Mesothelial cell of epicardium (in vitro differentiated cells): ENCODE measurements at regions not wholly inside any gene's neighbourhood (a gene's known extent, or its start where the extent isn't known, plus 50 kb on each side); places are given as distances from the start of the nearest gene placed in this dataset.

ENCODE experiments used
- DNase-seq, 2 experiments: peaks; one replicate each; pipeline ENCODE4 v3.0.0; 2021; ENCODE audit warnings: low spot score in 2 of 2; ENCODE audit not compliant: unreplicated experiment in 2 of 2
- H3K27ac Mint-ChIP-seq: 2 replicates; pipeline ENCODE4 v1.8.0; 2021; ENCODE audit warnings: mixed read lengths
- H3K27me3 Mint-ChIP-seq: 2 replicates; pipeline ENCODE4 v1.8.0; 2021; ENCODE audit warnings: low read depth, mixed read lengths
- H3K36me3 Mint-ChIP-seq: 2 replicates; pipeline ENCODE4 v1.8.0; 2021; ENCODE audit warnings: mixed read lengths
- H3K4me1 Mint-ChIP-seq: 2 replicates; pipeline ENCODE4 v1.8.0; 2021; ENCODE audit warnings: mixed read lengths
- H3K4me3 Mint-ChIP-seq: 2 replicates; pipeline ENCODE4 v1.8.0; 2021; ENCODE audit warnings: mild to moderate bottlenecking, moderate library complexity, mixed read lengths
- H3K9me3 Mint-ChIP-seq: 2 replicates; pipeline ENCODE4 v1.8.0; 2021; ENCODE audit warnings: mixed read lengths
- TF ChIP-seq, protein P1 (sequence below): fragments of 200-600 bp; sonication (generic); IDR thresholded peaks from one replicate; pipeline ENCODE4 v1.5.0; 2021; ENCODE audit warnings: antibody characterized with exemption; ENCODE audit not compliant: unreplicated experiment

DNA sequence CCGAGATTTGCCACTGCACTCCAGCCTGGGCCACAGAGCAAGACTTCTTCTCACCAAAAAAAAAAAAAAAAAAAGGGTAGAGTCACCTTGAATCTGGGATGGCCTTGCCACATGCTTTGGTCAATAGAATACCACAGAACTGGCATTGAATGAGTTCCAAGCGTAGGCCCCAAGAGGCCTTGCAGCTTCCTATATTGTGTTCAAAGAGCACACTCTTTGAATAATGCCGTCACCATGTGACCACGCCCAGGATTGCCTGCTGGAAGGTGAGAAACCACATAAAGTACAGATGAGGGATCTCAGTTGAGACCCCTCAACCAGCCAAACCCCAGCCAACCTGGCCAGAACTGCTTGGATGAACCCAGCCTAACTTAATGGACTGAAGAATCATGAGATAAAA lies 239.2 kb upstream of the AMIGO2 start:
- peaks cover 7% of the 10 kb centered on the region for H3K4me1 Mint-ChIP-seq
- H3K36me3 Mint-ChIP-seq: no peaks in the 10 kb centered on the region
- peaks cover 12% of the 10 kb centered on the region for H3K9me3 Mint-ChIP-seq
- no peaks in the 10 kb centered on the region for H3K27me3 Mint-ChIP-seq
- TF ChIP-seq, protein P1, sequence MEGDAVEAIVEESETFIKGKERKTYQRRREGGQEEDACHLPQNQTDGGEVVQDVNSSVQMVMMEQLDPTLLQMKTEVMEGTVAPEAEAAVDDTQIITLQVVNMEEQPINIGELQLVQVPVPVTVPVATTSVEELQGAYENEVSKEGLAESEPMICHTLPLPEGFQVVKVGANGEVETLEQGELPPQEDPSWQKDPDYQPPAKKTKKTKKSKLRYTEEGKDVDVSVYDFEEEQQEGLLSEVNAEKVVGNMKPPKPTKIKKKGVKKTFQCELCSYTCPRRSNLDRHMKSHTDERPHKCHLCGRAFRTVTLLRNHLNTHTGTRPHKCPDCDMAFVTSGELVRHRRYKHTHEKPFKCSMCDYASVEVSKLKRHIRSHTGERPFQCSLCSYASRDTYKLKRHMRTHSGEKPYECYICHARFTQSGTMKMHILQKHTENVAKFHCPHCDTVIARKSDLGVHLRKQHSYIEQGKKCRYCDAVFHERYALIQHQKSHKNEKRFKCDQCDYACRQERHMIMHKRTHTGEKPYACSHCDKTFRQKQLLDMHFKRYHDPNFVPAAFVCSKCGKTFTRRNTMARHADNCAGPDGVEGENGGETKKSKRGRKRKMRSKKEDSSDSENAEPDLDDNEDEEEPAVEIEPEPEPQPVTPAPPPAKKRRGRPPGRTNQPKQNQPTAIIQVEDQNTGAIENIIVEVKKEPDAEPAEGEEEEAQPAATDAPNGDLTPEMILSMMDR: no peak
- DNase-seq: no peak
- H3K4me3 Mint-ChIP-seq: no peak overlapping the region
- H3K27ac Mint-ChIP-seq: no peak overlapping the region

DNA sequence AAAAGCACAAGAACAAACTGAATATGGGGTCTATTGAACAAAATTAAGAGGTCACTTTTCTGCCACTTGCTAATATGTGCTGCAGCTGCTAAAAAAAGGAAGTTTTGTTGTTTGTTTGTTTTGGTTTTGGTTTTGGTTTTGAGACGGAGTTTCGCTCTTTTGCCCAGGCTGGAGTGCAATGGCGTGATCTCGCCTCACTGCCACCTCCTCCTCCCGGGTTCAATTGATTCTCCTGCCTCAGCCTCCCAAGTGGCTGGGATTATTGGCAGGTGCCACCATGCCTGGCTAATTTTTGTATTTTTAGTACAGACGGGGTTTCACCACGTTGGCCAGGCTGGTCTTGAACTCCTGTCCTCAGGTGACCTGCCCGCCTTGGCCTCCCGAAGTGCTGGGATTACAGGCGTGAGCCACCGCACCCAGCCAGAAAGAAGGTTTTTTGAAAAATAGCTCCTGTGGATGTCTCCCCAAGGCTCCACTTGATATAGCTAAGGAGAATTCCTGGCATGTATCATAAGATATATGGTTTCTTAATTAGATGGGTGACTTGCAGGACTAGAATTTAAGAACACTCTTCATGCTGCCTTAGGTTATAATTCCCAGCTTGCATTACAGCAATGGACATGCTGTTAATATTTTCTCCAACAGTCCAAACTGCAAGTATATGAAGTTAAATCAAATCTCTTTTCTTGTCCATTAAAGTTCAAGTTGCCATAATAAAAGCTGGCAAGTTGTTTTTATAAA lies 237.6 kb upstream of the AMIGO2 start:
- Mint-ChIP-seq H3K4me1 (peaks cover 7% of the 10 kb centered on the region), H3K36me3 (no peaks in the 10 kb centered on the region), H3K9me3 (peaks cover 11% of the 10 kb centered on the region), H3K27ac (peak overlapping the region; percentile 69), H3K4me3 (no peak overlapping the region), H3K27me3 (no peaks in the 10 kb centered on the region)
- no peak for DNase-seq
- TF ChIP-seq, protein P1: no peak

DNA sequence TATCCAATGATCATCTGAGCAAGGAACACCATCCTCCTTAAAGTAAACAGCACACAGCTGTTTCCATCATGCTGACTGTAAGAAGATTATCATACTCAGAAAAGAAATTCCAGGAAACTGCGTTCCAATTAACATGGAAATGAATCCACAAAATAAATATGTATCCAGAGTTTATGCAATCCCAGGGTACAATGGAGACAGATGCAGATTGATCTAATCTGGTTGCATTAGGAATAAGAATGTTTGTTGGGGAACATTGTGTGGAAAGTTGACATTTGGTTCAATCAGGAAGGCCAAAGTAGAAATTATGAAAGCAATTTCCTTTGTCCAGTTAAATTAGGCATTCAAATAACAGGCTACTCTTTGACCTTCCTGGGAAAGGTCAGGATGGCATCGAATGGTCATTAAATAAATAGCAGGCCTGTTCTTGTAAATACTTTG lies 236.9 kb upstream of the AMIGO2 start:
- Mint-ChIP-seq H3K36me3 (no peaks in the 10 kb centered on the region), H3K4me3 (no peak overlapping the region), H3K9me3 (peaks cover 8% of the 10 kb centered on the region), H3K4me1 (peaks cover 7% of the 10 kb centered on the region), H3K27ac (no peak overlapping the region), H3K27me3 (no peaks in the 10 kb centered on the region)
- DNase-seq: no peak
- TF ChIP-seq, protein P1: no peak

DNA sequence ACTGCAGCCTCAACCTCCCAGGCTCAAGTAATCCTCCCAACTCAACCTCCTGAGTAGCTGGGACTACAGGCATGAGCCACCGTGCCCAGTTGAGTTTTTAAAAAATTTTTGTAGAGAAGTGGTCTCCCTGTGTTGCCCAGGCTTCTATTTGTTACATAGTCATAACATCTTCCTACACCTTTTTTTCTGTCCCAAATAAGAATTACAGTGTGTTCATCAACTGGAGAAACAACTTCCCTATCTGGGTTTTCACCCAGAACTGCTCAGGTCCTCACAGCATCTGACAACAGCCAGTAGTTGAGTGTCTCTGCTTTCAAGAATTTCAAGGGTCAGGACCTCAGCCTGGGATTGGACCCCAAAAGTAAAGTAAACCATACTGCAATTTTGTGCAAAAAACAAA lies 235.2 kb upstream of the AMIGO2 start:
- H3K4me1 Mint-ChIP-seq: peaks cover 7% of the 10 kb centered on the region
- H3K27me3 Mint-ChIP-seq: no peaks in the 10 kb centered on the region
- H3K36me3 Mint-ChIP-seq: no peaks in the 10 kb centered on the region
- H3K27ac Mint-ChIP-seq: no peak overlapping the region
- TF ChIP-seq, protein P1: no peak
- H3K4me3 Mint-ChIP-seq: no peak overlapping the region
- DNase-seq: no peak
- H3K9me3 Mint-ChIP-seq: peaks cover 12% of the 10 kb centered on the region

DNA sequence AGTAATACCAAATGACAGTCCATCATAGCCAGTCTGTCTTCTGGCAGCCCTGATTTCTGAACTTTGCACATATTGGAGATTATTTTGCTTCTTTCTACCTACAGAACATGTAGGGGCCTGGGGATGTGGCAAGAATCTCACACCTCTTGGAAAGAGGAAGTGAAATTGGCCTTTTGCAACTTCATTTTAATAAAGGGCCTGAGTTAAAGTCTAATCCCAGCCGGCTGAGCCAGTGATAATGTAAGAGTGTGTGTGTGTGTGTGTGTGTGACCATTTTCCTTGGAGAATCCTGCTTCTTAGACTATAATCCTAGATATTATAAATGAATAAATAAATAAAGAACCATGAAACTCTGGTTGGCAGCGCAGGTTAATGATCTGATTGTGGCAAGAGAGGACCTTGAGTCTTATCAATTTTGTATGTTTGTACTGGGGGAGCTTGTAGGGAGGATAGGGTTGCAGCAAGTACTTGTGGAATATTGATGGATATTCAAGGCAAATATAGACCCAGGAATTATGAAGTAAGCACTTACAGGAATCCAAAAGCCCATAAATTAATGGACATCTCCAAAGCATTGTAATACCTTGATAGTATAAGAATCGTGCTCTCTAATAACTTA lies 233.2 kb upstream of the AMIGO2 start:
- no peak for DNase-seq
- H3K27ac Mint-ChIP-seq: no peak overlapping the region
- H3K9me3 Mint-ChIP-seq: peaks cover 14% of the 10 kb centered on the region
- TF ChIP-seq, protein P1: no peak
- H3K27me3 Mint-ChIP-seq: no peaks in the 10 kb centered on the region
- peaks cover 7% of the 10 kb centered on the region for H3K4me1 Mint-ChIP-seq
- H3K4me3 Mint-ChIP-seq: no peak overlapping the region
- H3K36me3 Mint-ChIP-seq: no peaks in the 10 kb centered on the region
